H1 (cell line): ENCODE measurements at regions not wholly inside any gene's neighbourhood (a gene's known extent, or its start where the extent isn't known, plus 50 kb on each side); places are given as distances from the start of the nearest gene placed in this dataset.

ENCODE experiments used
- CHD7 ChIP-seq: fragments of 300-600 bp; sonication (generic); IDR thresholded peaks from 2 replicates; pipeline ENCODE4 v1.7.1; 2012; ENCODE audit warnings: low read length, moderate library complexity, mild to moderate bottlenecking, inconsistent platforms; ENCODE audit not compliant: insufficient replicate concordance
- CTBP2 ChIP-seq: IDR thresholded peaks from 2 replicates; pipeline ENCODE4 v1.7.0; 2011; ENCODE audit warnings: borderline replicate concordance, mild to moderate bottlenecking, moderate library complexity, mixed read lengths, low read length; ENCODE audit not compliant: insufficient read depth, insufficient read length
- EP300 ChIP-seq, 2 experiments: IDR thresholded peaks; 1 replicate in 1 of 2; 2 replicates in 1 of 2; pipeline ENCODE4 v1.6.1; 2011 to 2012; ENCODE audit warnings: low read depth in 2 of 2, low read length in 2 of 2, mild to moderate bottlenecking in 2 of 2, borderline replicate concordance in 1 of 2, inconsistent platforms in 1 of 2, moderate library complexity in 1 of 2

- TF ChIP-seq CHD7 (no peak), CTBP2 (no peak), EP300 (IDR thresholded peaks at IDR 0.05; ENCODE audit: borderline replicate concordance in 1 of 2, low read depth in 2 of 2, low read length in 2 of 2) (no peak)
These were observed 105.7 kb upstream of the TMEM45B start (continued) for GRCh38 chr11:129709801-129710398.
